ENCODE measurements at regions not wholly inside any gene's neighbourhood (a gene's known extent, or its start where the extent isn't known, plus 50 kb on each side); places are given as distances from the start of the nearest gene placed in this dataset.

DNA sequence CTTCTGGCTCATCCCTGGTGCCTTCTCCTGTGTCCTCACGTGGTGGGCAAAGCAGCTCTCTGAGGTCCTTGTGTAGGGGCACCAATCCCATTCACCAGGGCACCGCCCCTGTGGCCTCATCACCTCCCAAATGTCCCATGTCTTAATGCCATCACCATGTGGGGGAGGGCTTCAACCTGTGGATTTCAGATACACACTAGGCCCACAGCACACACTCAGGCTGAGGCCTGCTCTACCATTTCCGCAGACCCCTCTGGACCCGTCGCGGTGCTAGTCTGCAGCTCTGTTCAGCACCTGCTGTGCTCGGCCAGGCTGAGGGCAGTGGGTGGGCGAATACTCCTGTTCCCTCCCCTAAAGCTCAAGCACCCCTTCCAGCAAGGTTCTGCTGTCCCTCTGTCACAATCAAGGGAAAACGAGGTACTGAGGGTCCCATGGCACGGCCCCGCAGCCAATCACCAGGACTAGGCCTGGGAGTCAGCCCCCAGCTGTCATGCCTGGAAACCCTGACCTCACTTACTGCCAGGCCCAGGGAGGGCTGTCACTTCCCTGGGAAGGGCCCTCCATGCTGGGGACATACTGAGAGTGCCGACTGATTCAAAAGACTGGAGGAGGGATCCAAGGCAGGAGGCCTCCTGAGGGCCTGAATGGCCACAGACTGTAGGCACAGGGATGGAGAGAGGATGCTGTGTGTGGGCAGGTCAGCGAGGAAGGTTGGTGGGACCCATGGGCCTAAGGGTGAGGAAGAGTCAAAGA is 123.8 kb upstream of the RET start:
- no peak for DNase-seq

- no peak for DNase-seq
Measured at GRCh38 chr10:42953684-42954674, 122.9 kb upstream of the RET start.

DNA sequence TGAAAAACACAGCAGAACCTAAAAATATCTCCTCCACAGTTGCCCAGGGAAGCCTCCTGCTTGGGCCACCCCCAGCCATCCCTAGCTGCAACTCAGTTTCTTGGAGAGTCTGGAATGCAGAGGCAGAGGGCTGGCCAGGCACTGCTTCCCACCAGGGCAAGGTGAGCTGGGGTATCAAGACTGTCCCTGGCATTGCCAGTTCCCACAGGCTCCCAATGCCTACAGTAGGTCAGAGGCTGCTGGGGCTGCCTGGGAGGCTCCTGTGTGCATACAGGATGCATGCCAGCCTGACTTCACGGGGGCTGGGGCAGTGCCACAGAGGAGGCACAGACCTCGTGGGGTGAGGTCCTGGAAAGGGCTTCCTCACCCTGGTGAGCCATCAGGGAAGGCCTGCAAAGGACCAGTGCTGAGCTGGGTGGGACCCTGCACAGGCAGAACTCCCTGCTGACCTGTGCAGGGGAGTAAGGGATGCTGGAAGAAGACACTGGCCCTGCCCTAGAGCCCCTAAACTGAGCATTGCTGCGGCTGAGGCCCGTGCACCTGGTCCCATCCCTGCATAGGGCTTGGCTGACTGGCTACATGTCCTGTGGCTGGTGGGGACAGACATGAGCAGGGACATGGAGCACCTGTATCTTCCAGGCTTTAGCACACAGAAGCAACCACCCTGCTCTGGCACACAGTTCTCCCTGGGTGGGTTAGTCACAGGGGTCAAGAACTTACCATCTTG is 121.9 kb upstream of the RET start:
- no peak for DNase-seq

GRCh38 chr10:42955493-42955889 is 121.4 kb upstream of the RET start:
- DNase-seq, result no peak

GRCh38 chr10:42956045-42956444 is 120.8 kb upstream of the RET start:
- DNase-seq, result no peak

DNA sequence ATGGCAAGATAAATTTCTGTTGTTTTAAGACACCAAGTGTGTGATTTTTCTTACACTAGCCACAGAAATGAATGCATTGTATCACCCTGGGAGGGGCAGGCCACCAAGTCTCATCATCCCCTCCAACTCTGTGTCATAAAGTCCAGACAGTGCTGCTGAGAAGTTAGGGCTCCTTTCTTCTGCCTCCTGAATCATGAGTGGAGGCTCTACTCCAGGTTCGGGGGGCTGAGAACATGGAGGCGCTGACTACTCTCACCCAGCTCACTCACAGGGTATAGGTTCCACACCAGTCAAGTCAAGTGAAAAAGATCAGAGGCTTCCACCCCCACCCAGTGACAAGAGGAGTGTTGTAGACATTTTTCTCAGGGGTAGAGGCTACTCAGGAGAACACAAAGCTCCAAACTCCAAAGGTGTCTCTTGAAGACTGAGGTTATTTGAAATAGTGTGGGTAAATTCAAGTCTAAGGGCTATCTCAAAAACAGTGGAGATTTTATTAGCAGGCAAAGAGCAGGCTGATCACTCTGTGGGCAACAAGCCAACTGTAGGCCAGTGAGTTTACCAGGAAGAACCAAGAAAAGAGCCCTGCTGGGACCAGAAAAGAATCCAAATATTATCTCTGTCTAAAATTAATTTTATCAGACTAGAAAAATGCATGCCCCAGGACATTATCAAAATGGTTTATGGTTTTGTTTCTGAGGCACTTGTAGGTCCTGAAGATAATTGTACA is 118.6 kb upstream of the RET start:
- DNase-seq, result no peak

- no peak for DNase-seq
Measured at GRCh38 chr10:42959833-42960232, 117.0 kb upstream of the RET start.

DNA sequence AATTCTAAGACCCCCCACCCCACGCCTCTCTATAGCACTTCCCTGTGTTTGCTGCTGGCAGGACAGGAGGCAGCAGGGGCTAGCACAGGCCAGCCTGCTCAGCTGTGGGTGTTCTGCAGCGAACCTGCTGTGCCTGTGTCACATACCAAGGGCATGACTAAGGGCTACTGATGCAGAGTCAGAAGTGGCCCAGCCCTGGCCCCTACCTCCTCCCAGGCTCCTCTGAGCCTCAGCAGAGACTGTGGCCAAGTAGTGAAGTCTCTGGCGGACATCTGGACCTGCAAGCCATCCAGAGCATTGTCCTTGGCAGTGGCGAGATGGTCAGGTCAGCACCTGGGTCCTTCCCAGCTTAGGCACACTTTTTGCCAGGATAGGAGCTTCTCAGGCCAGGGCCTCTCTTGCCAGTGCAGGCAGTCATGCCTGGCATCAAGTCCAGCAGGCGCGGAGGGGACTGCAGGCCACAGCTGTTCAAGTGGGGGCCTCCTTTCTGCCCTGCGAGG is 116.3 kb upstream of the RET start:
- DNase-seq, result peak; percentile 69

DNA sequence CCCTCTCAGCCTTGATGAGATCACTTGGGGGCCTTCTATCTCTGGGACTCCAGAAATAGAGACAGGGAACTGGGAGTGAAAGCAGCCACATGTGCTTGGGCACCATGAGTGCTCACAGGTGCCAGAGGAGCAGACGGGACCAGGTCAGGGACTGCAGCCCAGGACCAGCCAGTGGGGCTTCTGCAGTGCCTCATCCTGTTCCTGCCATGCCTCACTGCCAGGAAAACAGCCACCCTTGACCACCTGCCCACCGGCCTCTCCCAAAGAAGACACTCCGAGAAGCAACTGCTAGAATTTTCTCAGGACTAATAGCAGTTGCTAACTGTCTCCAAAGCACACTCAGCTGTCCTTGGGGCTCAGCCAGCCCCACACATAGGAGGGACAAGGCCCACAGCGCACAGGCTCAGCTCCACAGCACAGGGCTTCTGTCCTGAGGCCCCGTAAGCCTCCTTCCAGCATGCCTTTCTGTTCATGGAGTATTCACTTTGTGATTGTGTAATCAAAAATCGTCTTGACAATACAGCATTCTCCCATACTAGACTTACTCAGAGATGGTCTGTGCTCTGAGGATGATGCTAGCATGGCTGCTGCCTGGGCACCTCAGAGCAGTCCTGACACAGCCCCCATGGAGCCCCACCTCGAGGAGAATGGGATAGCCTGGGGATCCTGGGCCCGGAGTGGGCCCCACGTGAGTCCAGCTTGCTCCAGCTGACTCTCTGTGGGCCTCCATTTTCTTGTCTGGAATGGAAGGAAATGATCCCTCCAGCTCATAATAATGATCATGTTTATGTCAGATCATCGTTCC is 115.7 kb upstream of the RET start:
- DNase-seq, result peak; percentile 90

- no peak for DNase-seq
Measured at GRCh38 chr10:42961796-42962109, 115.1 kb upstream of the RET start.

DNA sequence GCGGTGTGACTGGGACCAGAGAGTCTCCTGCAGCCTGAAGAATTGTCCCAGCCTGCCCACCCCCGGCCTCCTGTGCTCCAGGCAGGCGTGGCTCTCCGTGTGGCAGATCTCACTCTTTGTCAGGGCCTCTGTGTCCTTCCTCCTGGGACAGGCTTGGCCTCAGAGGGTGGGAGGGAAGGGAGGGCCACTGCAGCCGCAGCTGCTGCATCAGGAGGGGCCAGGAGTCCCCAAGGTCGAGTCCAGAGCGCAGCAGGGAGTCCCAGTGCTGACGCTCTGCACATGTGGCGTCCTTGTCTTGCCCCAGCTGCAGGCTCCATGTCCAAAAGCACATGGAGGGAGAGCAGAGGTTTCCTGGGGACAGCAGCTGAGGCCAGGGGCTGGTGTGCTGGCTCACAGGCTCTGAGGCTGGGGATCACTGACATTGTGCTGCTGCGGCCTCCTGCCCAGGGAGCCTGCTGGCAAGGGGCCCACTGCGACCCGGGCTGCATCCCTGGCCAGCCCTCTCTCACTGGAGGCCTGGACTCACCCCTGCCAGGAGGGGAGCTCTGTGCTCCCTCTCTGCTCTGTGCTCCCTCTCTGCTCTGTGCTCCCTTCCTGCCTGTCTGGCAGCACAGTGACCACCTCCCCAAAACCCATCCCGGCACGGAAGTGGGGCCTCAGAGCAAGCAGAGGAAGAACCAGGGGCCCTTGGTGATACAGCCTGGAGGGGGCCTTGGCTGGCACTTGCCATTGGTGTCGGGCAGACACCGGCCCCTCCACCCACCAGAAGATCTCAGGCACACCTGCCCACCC is 114.6 kb upstream of the RET start:
- DNase-seq, result peak; percentile 78

GRCh38 chr10:42962902-42963231 is 114.0 kb upstream of the RET start:
- no peak for DNase-seq

DNA sequence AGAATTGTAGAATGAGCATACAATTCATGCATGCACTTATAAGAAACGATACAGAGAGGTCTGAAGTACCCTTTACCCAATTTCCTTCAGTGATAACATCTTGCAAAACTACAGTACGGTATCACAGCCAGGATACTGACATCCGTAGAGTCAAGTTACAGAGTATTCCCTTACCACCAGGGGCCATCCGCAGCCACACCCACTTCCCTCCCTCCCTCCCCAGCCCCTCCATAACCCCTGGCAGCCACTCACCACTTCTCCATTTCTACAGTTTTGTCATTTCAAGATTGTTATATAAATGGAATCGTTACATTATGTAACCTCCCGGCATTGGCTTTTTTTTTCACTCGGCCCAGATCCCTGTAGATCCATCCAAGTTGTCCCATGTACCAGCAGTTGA is 113.6 kb upstream of the RET start:
- no peak for DNase-seq

GRCh38 chr10:42969147-42969546 is 107.7 kb upstream of the RET start:
- DNase-seq, result no peak

GRCh38 chr10:42969909-42970308 is 107.0 kb upstream of the RET start:
- DNase-seq, result no peak

DNA sequence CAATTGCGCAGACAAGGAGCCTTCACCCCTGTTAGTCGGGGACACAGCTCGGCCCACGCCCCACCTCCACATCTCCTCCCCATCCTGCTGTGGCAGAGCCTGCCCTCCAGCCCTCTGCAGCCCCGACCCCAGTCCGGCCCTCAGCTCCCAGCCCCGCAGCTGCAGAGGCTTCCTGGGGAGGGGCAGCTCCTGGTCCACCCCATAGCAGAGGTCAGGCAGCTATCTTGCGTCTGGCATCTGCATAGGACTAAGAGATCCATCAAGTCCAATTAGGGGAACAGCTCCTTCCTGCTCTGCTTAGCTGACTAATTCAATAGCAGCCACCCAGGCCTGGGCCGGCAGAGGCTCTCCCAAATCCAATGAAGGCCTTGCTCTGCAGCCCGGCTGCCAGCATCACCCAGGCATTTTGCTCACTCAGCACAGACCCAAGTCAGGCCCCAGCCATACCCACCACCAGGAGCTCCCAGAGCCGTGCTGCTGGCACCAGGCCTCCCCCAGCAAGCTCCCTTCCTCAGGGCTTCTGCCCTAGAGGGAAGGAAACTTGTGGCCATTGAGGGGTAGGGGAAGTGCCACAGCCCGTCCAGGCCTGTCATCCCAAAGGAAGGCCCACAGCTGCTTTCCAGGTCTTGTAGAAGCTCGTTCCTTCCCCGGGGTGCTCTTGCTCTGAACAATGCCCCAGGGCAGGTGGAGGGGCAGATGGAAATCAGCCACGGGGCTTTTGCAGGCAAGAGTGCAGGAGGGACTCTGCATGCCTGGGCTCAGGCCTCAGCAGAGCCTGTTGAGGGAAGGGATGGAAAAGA is 106.2 kb upstream of the RET start:
- no peak for DNase-seq

DNA sequence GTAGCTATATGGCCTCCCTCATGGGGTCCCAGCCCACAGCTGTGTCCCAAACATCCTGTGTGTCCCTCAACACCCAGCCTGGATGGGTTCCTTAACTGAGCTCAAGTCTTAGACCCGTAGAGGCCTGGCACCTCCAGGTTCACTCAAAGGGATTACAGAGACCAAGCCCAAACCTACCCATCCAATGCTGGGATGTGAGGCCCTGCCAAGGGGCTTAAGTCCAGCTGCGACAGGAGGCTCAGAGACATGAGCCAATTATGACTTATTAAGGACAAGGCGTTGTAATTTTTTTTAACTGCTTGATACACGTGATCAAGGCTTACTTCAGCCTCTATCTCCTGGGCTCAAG is 105.6 kb upstream of the RET start:
- no peak for DNase-seq

GRCh38 chr10:42972946-42973345 is 103.9 kb upstream of the RET start:
- no peak for DNase-seq

DNA sequence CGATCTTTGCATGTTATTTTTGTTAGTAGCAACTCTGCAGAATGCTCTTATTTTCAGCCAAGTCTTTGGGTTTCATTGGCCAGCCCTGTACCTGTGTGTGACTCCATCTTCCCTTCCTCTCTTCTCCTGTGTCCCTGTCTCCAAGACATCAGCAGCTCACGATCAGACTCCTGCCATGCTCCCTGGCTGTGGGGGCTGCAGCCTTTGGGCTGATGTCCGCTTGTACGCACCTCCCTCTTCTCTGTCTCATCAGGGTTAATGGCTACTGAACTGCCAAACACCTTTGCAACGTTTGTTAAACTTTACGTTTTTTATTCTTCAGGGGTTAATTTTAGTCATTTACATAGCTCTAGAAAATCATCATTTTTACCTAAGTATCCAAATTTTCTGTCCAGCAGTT is 103.5 kb upstream of the RET start:
- no peak for DNase-seq
